Smooth muscle cell (in vitro differentiated cells): ENCODE measurements at regions not wholly inside any gene's neighbourhood (a gene's known extent, or its start where the extent isn't known, plus 50 kb on each side); places are given as distances from the start of the nearest gene placed in this dataset.
A peak's percentile ranks its signal among the peaks of the same experiment; 100 is the strongest.

Experiments
- DNase-seq: peaks from one replicate; lab custom pipeline; 2025; ENCODE audit not compliant: unreplicated experiment; lab: John Stamatoyannopoulos, UW
- H2AFZ ChIP-seq: fragments of 200-600 bp; sonication (generic); 2 replicates; pipeline ENCODE4 v1.6.0; 2016; ENCODE audit warnings: antibody characterized with exemption, low read depth, mild to moderate bottlenecking
- H3F3A ChIP-seq: fragments of 200-600 bp; sonication (generic); 2 replicates; pipeline ENCODE4 v1.6.0; 2017; ENCODE audit warnings: antibody characterized with exemption, low read depth
- H3K27ac ChIP-seq: fragments of 200-600 bp; sonication (generic); 2 replicates; pipeline ENCODE4 v1.5.1; 2016; ENCODE audit warnings: low read depth, mild to moderate bottlenecking
- H3K27me3 ChIP-seq: fragments of 200-600 bp; sonication (generic); 2 replicates; pipeline ENCODE4 v1.6.1; 2016; ENCODE audit warnings: low read depth, mild to moderate bottlenecking
- H3K36me3 ChIP-seq: fragments of 200-600 bp; sonication (generic); 2 replicates; pipeline ENCODE4 v1.5.1; 2016; ENCODE audit warnings: low read depth
- H3K4me1 ChIP-seq: fragments of 200-600 bp; sonication (generic); 2 replicates; pipeline ENCODE4 v1.5.1; 2016; ENCODE audit warnings: low read depth
- H3K4me2 ChIP-seq: fragments of 200-600 bp; sonication (generic); 2 replicates; pipeline ENCODE4 v1.6.0; 2016; ENCODE audit warnings: mild to moderate bottlenecking
- H3K4me3 ChIP-seq: fragments of 200-600 bp; sonication (generic); 2 replicates; pipeline ENCODE4 v1.5.1; 2016; ENCODE audit warnings: mild to moderate bottlenecking
- H3K79me2 ChIP-seq: fragments of 200-600 bp; sonication (generic); 2 replicates; pipeline ENCODE4 v1.6.0; 2016; ENCODE audit warnings: low read depth, mild to moderate bottlenecking
- H3K9ac ChIP-seq: fragments of 200-600 bp; sonication (generic); 2 replicates; pipeline ENCODE4 v1.6.0; 2016; ENCODE audit warnings: low read depth
- H3K9me3 ChIP-seq: fragments of 200-600 bp; sonication (generic); replicated peaks from 2 replicates; pipeline ENCODE4 v1.5.1; 2016; ENCODE audit warnings: low read depth
- H4K20me1 ChIP-seq: fragments of 200-600 bp; sonication (generic); 2 replicates; pipeline ENCODE4 v1.6.0; 2016; ENCODE audit warnings: low read depth
- CTCF ChIP-seq: fragments of 200-600 bp; sonication (generic); IDR thresholded peaks from 2 replicates; pipeline ENCODE4 v1.5.1; 2017; ENCODE audit warnings: borderline replicate concordance, mild to moderate bottlenecking, antibody characterized with exemption; ENCODE audit not compliant: insufficient read depth, poor library complexity, severe bottlenecking
- WGBS: methylation state at CpG from one replicate; pipeline ENCODE4 v1.1.7; 2016; ENCODE audit warnings: low lambda C conversion rate; 5-methylcytosine and 5-hydroxymethylcytosine counted together

GRCh38 chr2:163351143-163351542 is 384.7 kb downstream of the FIGN start:
- Histone ChIP-seq H3K4me2 (no peak overlapping the region), H3K27me3 (no peaks in the 10 kb centered on the region), H2AFZ (no peak overlapping the region), H3K36me3 (no peaks in the 10 kb centered on the region), H4K20me1 (no peaks in the 10 kb centered on the region), H3K4me3 (no peak overlapping the region), H3F3A (peaks cover 5% of the 10 kb centered on the region), H3K79me2 (no peaks in the 10 kb centered on the region), H3K27ac (no peak overlapping the region), H3K4me1 (peaks cover 27% of the 10 kb centered on the region), H3K9me3 (no peaks in the 10 kb centered on the region), H3K9ac (no peak overlapping the region)
- no peak for DNase-seq
- WGBS = 84% methylated on average over 3 of the region's 3 CpGs
- no peak for TF ChIP-seq CTCF

- Histone ChIP-seq H3K9ac (peak overlapping the region; percentile 80), H3K9me3 (no peaks in the 10 kb centered on the region), H3K4me1 (peaks cover 28% of the 10 kb centered on the region), H3K79me2 (no peaks in the 10 kb centered on the region), H3K4me2 (peak overlapping the region; percentile 89), H3K36me3 (no peaks in the 10 kb centered on the region), H3K4me3 (peak overlapping the region; percentile 47), H3F3A (peaks cover 5% of the 10 kb centered on the region), H3K27me3 (no peaks in the 10 kb centered on the region), H3K27ac (peak overlapping the region; percentile 85), H2AFZ (peak overlapping the region; percentile 74), H4K20me1 (no peaks in the 10 kb centered on the region)
- no peak for DNase-seq
- WGBS = 10% methylated on average over 8 of the region's 8 CpGs
- TF ChIP-seq CTCF = no peak
These were observed 386.9 kb downstream of the FIGN start for GRCh38 chr2:163348857-163349380.

DNA sequence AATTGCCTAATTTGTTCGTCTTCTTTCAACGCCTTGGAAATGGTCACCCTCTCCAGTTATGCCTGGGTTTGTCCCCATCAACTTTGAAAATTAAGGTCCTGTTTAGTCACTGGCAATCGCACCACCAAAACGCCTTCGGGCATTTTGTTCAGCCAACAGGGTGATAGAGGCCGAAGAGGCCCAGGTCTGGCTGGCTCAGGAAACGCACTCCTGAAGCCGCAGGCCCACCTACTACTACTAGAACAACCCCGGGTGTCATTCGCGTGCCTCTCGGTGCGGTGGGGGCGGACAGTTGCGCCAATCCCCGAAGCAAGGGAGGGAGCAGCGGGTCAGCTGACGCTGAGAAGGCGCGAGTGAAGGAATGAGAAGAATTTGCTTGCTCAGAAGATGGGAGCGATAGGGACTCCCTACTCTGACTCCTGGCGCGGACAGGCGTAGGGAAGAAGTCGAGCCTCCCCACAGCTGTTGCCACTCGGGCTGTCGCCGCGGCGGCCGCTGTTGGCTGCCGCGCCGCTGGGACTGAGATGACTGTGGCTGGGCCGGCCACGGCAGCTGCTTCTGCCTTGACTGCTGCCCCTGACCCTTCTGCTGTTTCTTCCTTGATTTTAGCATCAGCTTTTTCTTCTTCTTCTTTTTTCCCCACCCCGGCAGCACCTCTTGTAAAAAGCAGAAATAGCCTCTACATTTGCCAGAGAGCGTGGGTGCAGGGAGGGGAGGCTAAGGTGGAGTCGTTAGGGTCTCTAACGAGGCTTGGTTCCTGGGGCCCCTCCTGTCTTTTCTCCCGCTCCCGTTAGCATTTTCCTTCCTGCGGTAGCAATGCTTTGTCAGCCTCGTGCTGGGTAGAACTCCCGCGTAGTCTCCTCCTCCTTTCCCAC is 387.6 kb downstream of the FIGN start:
- no peaks in the 10 kb centered on the region for H3K36me3 ChIP-seq
- H3K4me2 ChIP-seq = peak overlapping the region; percentile 89
- peaks cover 28% of the 10 kb centered on the region for H3K4me1 ChIP-seq
- peak overlapping the region; percentile 47 for H3K4me3 ChIP-seq
- peak overlapping the region; percentile 74 for H2AFZ ChIP-seq
- peak overlapping the region; percentile 80 for H3K9ac ChIP-seq
- peak; percentile 32 for DNase-seq
- H4K20me1 ChIP-seq = no peaks in the 10 kb centered on the region
- no peaks in the 10 kb centered on the region for H3K27me3 ChIP-seq
- no peak for TF ChIP-seq CTCF
- H3F3A ChIP-seq = peaks cover 5% of the 10 kb centered on the region
- H3K79me2 ChIP-seq = no peaks in the 10 kb centered on the region
- H3K9me3 ChIP-seq = no peaks in the 10 kb centered on the region
- WGBS = 2% methylated on average over 46 of the region's 46 CpGs
- peak overlapping the region; percentile 85 for H3K27ac ChIP-seq
